Panc1 (cell line): ENCODE measurements at regions not wholly inside any gene's neighbourhood (a gene's known extent, or its start where the extent isn't known, plus 50 kb on each side); places are given as distances from the start of the nearest gene placed in this dataset.
"Not testable (repeated sequence)": the region's sequence is repeated elsewhere in the genome, so short reads cannot be mapped to it uniquely, and the experiment has no call there.

Experiments used
- ATAC-seq: fragments of 200-7000 bp; cut with Tn5 transposase; 2 replicates; pipeline ENCODE4 v1.9.1; 2020; ENCODE audit warnings: mild to moderate bottlenecking, moderate library complexity
- BruUV-seq: library from RNA; stranded (reverse); fragments of 400-500 nt; replicated peaks from 2 replicates; lab custom pipeline; 2021; lab: Mats Ljungman, UMichigan
- CTCF ChIA-PET: fragments of 300-600 bp; sonication (Branson Sonifier 250); formaldehyde crosslinking; loops from one replicate; lab custom pipeline; 2022; ENCODE audit warnings: antibody characterized with exemption; lab: Charles Lee
- POLR2A ChIA-PET: fragments of 300-600 bp; sonication (Branson Sonifier 250); formaldehyde crosslinking; loops from one replicate; lab custom pipeline; 2022; ENCODE audit warnings: antibody characterized with exemption; lab: Charles Lee
- DNase-seq: peaks from one replicate; pipeline ENCODE4 v3.0.0-alpha.2; 2010; ENCODE audit warnings: low read depth, low spot score
- H3K27ac ChIP-seq: 2 replicates; pipeline ENCODE4 v1.5.1; 2011; ENCODE audit warnings: mild to moderate bottlenecking, low read length, inconsistent platforms
- H3K27me3 ChIP-seq: fragments of 200-500 bp; sonication (Bioruptor generic); 2 replicates; pipeline ENCODE4 v1.6.0; 2014; ENCODE audit warnings: low read length, inconsistent platforms; ENCODE audit not compliant: control insufficient read depth, insufficient read depth
- H3K36me3 ChIP-seq: fragments of 200-500 bp; sonication (Bioruptor generic); 2 replicates; pipeline ENCODE4 v1.5.1; 2014; ENCODE audit warnings: inconsistent platforms, mild to moderate bottlenecking, low read length, moderate library complexity; ENCODE audit not compliant: control insufficient read depth, insufficient read depth
- H3K4me1 ChIP-seq: 2 replicates; pipeline ENCODE4 v1.5.1; 2011; ENCODE audit warnings: inconsistent platforms, mild to moderate bottlenecking, low read length, moderate library complexity; ENCODE audit not compliant: control insufficient read depth, insufficient read depth
- H3K4me3 ChIP-seq, 2 experiments: 2 replicates each; pipeline ENCODE4 v1.5.1; 2011 to 2012; ENCODE audit warnings: low read depth in 2 of 2, low read length in 2 of 2, mild to moderate bottlenecking in 2 of 2, inconsistent platforms in 1 of 2, moderate library complexity in 1 of 2
- H3K9me3 ChIP-seq: fragments of 200-500 bp; sonication (Bioruptor generic); 2 replicates; pipeline ENCODE4 v1.5.1; 2014; ENCODE audit warnings: low read depth, mild to moderate bottlenecking, inconsistent platforms, low read length, moderate library complexity; ENCODE audit not compliant: control insufficient read depth, insufficient read depth
- POLR2AphosphoS5 ChIP-seq: IDR thresholded peaks from 2 replicates; pipeline ENCODE4 v1.6.1; 2012; ENCODE audit warnings: mild to moderate bottlenecking, low read depth, low read length, moderate library complexity
- SIN3A ChIP-seq: IDR thresholded peaks from 2 replicates; pipeline ENCODE4 v1.6.1; 2012; ENCODE audit warnings: low read depth, mild to moderate bottlenecking, low read length, moderate library complexity, borderline replicate concordance; ENCODE audit not compliant: insufficient read depth
- TCF7L2 ChIP-seq: IDR thresholded peaks from 2 replicates; pipeline ENCODE4 v1.6.1; 2011; ENCODE audit warnings: mild to moderate bottlenecking, low read depth, low read length, inconsistent platforms
- in situ Hi-C: cut with HindIII; loops from 2 replicates; pipeline ENCODE4 v1.10.0; 2016; ENCODE audit warnings: low sequenced_read_pairs, low pct_unique_long_range_greater_than_20kb
- intact Hi-C: fragments of 100-400 bp; cut with micrococcal nuclease; formaldehyde crosslinking; loops from one replicate; pipeline ENCODE4 v1.10.0; 2022; ENCODE audit not compliant: unreplicated experiment
- TF ChIP-seq, protein P1 (sequence below), 2 experiments: IDR thresholded peaks; 2 replicates each; pipeline ENCODE4 v1.6.1; 2011 to 2012; ENCODE audit warnings: low read depth in 2 of 2, control low read depth in 1 of 2, low read length in 1 of 2, mild to moderate bottlenecking in 1 of 2, moderate library complexity in 1 of 2; ENCODE audit not compliant: insufficient read depth in 1 of 2
- TF ChIP-seq, protein P2 (sequence below): fragments of 450-650 bp; IDR thresholded peaks from 2 replicates; pipeline ENCODE4 v1.5.1; 2017; ENCODE audit warnings: mild to moderate bottlenecking

DNA sequence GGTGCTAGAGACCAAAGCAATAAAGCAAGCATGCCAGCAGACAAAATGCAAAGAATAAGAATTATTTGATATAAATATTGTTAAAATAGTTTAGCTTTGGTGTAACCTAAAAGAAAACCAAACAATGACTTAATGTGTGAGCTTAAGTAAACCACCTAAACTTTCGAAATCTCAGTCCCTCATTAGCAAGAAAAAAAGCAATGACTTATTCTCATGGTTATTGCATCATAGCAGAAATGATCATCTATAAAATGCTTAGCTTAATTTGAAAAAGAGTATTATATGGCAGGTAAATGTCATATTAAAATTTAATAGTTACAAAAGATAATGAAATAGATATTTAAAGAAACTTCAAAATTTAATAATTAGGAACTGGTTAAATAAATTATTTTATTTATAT is 1395.7 kb upstream of the EYS start:
- no peaks in the 10 kb centered on the region for H3K36me3 ChIP-seq
- ChIA-PET POLR2A (no interaction called here), CTCF (no interaction called here)
- BruUV-seq = no TSS peak
- no peak for TF ChIP-seq TCF7L2
- TF ChIP-seq POLR2AphosphoS5 = no peak
- TF ChIP-seq, protein P1, sequence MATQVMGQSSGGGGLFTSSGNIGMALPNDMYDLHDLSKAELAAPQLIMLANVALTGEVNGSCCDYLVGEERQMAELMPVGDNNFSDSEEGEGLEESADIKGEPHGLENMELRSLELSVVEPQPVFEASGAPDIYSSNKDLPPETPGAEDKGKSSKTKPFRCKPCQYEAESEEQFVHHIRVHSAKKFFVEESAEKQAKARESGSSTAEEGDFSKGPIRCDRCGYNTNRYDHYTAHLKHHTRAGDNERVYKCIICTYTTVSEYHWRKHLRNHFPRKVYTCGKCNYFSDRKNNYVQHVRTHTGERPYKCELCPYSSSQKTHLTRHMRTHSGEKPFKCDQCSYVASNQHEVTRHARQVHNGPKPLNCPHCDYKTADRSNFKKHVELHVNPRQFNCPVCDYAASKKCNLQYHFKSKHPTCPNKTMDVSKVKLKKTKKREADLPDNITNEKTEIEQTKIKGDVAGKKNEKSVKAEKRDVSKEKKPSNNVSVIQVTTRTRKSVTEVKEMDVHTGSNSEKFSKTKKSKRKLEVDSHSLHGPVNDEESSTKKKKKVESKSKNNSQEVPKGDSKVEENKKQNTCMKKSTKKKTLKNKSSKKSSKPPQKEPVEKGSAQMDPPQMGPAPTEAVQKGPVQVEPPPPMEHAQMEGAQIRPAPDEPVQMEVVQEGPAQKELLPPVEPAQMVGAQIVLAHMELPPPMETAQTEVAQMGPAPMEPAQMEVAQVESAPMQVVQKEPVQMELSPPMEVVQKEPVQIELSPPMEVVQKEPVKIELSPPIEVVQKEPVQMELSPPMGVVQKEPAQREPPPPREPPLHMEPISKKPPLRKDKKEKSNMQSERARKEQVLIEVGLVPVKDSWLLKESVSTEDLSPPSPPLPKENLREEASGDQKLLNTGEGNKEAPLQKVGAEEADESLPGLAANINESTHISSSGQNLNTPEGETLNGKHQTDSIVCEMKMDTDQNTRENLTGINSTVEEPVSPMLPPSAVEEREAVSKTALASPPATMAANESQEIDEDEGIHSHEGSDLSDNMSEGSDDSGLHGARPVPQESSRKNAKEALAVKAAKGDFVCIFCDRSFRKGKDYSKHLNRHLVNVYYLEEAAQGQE (IDR thresholded peaks at IDR 0.05; ENCODE audit: insufficient read depth in 1 of 2, low read depth in 2 of 2, low read length in 1 of 2) = no peak
- TF ChIP-seq, protein P2, sequence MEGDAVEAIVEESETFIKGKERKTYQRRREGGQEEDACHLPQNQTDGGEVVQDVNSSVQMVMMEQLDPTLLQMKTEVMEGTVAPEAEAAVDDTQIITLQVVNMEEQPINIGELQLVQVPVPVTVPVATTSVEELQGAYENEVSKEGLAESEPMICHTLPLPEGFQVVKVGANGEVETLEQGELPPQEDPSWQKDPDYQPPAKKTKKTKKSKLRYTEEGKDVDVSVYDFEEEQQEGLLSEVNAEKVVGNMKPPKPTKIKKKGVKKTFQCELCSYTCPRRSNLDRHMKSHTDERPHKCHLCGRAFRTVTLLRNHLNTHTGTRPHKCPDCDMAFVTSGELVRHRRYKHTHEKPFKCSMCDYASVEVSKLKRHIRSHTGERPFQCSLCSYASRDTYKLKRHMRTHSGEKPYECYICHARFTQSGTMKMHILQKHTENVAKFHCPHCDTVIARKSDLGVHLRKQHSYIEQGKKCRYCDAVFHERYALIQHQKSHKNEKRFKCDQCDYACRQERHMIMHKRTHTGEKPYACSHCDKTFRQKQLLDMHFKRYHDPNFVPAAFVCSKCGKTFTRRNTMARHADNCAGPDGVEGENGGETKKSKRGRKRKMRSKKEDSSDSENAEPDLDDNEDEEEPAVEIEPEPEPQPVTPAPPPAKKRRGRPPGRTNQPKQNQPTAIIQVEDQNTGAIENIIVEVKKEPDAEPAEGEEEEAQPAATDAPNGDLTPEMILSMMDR = no peak
- no peak overlapping the region for H3K4me3 ChIP-seq
- no peaks in the 10 kb centered on the region for H3K27me3 ChIP-seq
- ATAC-seq (no peak), DNase-seq (no peak)
- in situ Hi-C loops = no loop called here
- intact Hi-C loops = no loop called here
- H3K9me3 ChIP-seq = no peaks in the 10 kb centered on the region
- no peak overlapping the region for H3K27ac ChIP-seq
- no peaks in the 10 kb centered on the region for H3K4me1 ChIP-seq

DNA sequence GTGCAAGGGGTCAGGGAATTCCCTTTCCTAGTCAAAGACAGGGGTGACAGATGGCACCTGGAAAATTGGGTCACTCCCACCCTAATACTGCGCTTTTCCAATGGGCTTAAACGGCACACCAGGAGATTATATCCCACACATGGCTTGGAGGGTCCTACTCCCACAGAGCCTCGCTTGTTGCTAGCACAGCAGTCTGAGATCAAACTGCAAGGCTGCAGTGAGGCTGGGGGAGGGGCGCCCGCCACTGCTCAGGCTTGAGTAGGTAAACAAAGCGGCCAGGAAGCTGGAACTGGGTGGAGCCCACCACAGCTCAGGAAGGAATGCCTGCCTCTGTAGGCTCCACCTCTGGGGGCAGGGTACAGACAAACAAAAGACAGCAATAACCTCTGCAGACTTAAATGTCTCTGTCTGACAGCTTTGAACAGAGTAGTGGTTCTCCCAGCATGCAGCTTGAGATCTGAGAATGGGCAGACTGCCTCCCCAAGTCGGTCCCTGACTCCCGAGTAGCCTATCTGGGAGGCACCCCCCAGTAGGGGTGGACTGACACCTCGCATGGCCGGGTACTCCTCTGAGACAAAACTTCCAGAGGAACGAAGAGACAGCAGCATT is 1388.7 kb upstream of the EYS start:
- CTCF ChIA-PET, H3K36me3 ChIP-seq, intact Hi-C loops, H3K9me3 ChIP-seq, H3K4me3 ChIP-seq, BruUV-seq, H3K27ac ChIP-seq, H3K4me1 ChIP-seq, POLR2A ChIA-PET, in situ Hi-C loops, DNase-seq, H3K27me3 ChIP-seq, ATAC-seq: not testable (repeated sequence)

DNA sequence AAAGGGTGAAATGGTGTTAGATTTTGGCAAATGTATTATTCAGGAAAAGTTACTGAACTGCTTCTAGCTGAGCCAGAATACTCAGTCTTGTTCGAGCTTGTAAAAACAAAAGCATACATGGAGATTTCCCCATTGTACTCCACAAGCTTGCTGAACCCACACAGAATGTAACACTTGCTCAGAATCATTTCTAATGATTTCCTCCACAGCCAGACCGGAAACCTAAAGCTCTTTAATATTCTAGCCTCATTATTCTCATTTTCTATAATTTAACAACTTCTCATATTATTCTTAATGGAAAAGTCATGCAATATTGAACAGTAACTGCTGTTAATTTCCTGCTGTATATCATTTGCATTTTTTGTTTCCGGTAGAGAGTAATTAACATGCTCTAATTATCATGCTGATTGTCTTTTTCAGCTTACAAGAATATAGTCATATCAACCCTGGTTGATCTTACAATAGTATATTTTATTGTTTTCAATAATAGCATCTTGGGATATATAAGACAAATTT is 1387.5 kb upstream of the EYS start:
- intact Hi-C loops = no loop called here
- DNase-seq (no peak), ATAC-seq (no peak)
- TF ChIP-seq, protein P1 (IDR thresholded peaks at IDR 0.05; ENCODE audit: insufficient read depth in 1 of 2, low read depth in 2 of 2, low read length in 1 of 2) = no peak
- TF ChIP-seq, protein P2 = no peak
- TF ChIP-seq TCF7L2 (no peak), SIN3A (no peak), POLR2AphosphoS5 (no peak)
- H3K4me1 ChIP-seq = no peaks in the 10 kb centered on the region
- no peaks in the 10 kb centered on the region for H3K27me3 ChIP-seq
- BruUV-seq = no TSS peak
- H3K9me3 ChIP-seq = no peaks in the 10 kb centered on the region
- no peaks in the 10 kb centered on the region for H3K36me3 ChIP-seq
- no peak overlapping the region for H3K4me3 ChIP-seq
- in situ Hi-C loops = no loop called here
- ChIA-PET POLR2A (no interaction called here), CTCF (no interaction called here)
- no peak overlapping the region for H3K27ac ChIP-seq
